HG03066 (cell line): ENCODE measurements at regions not wholly inside any gene's neighbourhood (a gene's known extent, or its start where the extent isn't known, plus 50 kb on each side); places are given as distances from the start of the nearest gene placed in this dataset.
"Not testable (repeated sequence)": the region's sequence is repeated elsewhere in the genome, so short reads cannot be mapped to it uniquely, and the experiment has no call there.

Source experiments
- ATAC-seq: cut with Tn5 transposase; IDR thresholded peaks from one replicate; pipeline ENCODE4 v1.9.1; 2021; ENCODE audit warnings: low read depth; ENCODE audit not compliant: unreplicated experiment

GRCh38 chrX:150118476-150118875 is 180.2 kb upstream of the EOLA2 start:
- no peak for ATAC-seq

- no peak for ATAC-seq
These were observed 181.0 kb upstream of the EOLA2 start for GRCh38 chrX:150119323-150119722.

- ATAC-seq, result not testable (repeated sequence)
These were observed 186.8 kb upstream of the EOLA2 start for GRCh38 chrX:150125045-150125444.

- no peak for ATAC-seq
These were observed 188.9 kb upstream of the EOLA2 start for GRCh38 chrX:150127216-150127615.

- ATAC-seq, result no peak
These were observed 205.6 kb upstream of the EOLA2 start for GRCh38 chrX:150143721-150144440.

- no peak for ATAC-seq
These were observed 208.1 kb upstream of the EOLA2 start for GRCh38 chrX:150146271-150146896.

GRCh38 chrX:150148749-150149672 is 210.7 kb upstream of the EOLA2 start:
- no peak for ATAC-seq

- ATAC-seq, result no peak
These were observed 211.9 kb upstream of the EOLA2 start for GRCh38 chrX:150150076-150150779.

- ATAC-seq, result no peak
These were observed 212.4 kb upstream of the MAMLD1 start for GRCh38 chrX:150150780-150151125.

GRCh38 chrX:150152036-150152435 is 211.1 kb upstream of the MAMLD1 start:
- ATAC-seq, result no peak

GRCh38 chrX:150152546-150152945 is 210.6 kb upstream of the MAMLD1 start:
- no peak for ATAC-seq

GRCh38 chrX:150155436-150156035 is 207.6 kb upstream of the MAMLD1 start:
- ATAC-seq, result no peak

GRCh38 chrX:150156615-150157014 is 206.5 kb upstream of the MAMLD1 start:
- ATAC-seq, result no peak

GRCh38 chrX:150157291-150157690 is 205.8 kb upstream of the MAMLD1 start:
- ATAC-seq, result no peak

- ATAC-seq, result no peak
These were observed 204.4 kb upstream of the MAMLD1 start for GRCh38 chrX:150158554-150159332.

GRCh38 chrX:150159537-150159936 is 203.6 kb upstream of the MAMLD1 start:
- ATAC-seq, result no peak

GRCh38 chrX:150160656-150161055 is 202.5 kb upstream of the MAMLD1 start:
- no peak for ATAC-seq

- ATAC-seq, result no peak
These were observed 201.9 kb upstream of the MAMLD1 start for GRCh38 chrX:150161193-150161592.

- no peak for ATAC-seq
These were observed 201.0 kb upstream of the MAMLD1 start for GRCh38 chrX:150162141-150162540.
